ENCODE measurements at regions not wholly inside any gene's neighbourhood (a gene's known extent, or its start where the extent isn't known, plus 50 kb on each side); places are given as distances from the start of the nearest gene placed in this dataset.

DNA sequence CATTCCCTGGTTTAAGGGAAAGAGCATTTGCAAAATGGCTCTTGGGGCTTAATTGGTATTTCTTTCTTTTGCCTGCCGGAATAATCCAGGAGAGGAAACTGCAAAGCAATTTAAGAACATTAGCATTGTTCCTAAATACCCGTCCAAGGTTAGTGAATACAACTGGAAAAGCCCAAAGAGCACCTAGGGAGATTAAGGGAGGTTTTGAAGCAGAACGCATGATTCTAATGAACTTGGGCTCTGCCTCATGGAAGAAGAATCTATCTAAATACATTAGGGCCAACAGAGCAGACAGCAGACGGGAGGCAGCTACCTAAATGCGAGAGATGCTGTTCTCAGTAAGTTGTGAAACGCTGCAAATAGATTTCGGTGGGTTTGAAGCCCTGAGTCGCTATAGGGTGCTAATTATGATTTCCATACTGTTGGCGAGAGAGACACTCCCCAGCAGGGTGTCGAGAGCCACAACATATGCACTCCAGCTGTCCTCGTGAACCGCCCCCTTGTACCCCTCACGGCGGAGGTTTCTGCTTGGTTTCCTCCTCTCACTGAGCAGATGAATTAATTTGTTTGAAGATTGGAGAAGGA lies 326.7 kb upstream of the CAMK1G start:
- FAIRE-seq, result no peak
- no peak for DNase-seq (ENCODE audit: low spot score in 2 of 2)

- DNase-seq (ENCODE audit: low spot score in 2 of 2) (no peak), FAIRE-seq (no peak)
Measured at GRCh38 chr1:209257454-209257853, 326.1 kb upstream of the CAMK1G start.

GRCh38 chr1:209260136-209260535 lies 323.4 kb upstream of the CAMK1G start:
- DNase-seq (ENCODE audit: low spot score in 2 of 2), result no peak
- FAIRE-seq, result no peak

- DNase-seq (ENCODE audit: low spot score in 2 of 2), result no peak
Measured at GRCh38 chr1:209262631-209263030, 320.9 kb upstream of the CAMK1G start.

GRCh38 chr1:209265301-209265700 lies 318.2 kb upstream of the CAMK1G start:
- no peak for DNase-seq (ENCODE audit: low spot score in 2 of 2)
- no peak for FAIRE-seq

More at GRCh38 chr1:209262631-209263030, 320.9 kb upstream of the CAMK1G start:
- no peak for FAIRE-seq

DNA sequence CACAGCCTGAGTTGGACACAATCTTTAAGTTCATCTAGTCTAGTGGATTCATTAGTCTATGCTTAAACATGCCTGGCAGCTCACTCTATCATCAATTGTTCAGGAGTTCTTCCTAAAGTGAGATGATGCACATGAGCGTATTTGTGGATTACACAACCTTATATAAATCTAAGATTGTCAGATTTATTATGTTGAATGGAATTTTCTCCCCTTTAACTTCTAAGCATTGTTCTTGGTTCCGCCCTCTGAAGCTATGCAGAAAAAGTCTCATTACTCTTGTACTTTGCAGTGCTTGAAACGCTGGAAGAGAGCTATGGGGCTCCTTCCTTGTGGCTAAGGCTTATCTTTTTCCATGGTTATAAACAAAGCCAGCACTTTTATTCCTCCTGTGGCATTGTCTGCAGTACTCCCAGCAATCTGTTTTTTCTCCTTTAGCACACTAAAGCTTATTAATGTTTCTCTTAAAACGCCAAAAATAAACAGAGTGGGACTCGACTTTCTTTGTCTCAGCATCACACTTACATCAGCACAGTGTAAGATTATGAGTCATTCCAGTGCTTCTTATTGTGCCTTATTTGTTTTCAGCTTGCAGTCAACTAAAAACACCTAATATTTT lies 316.8 kb upstream of the CAMK1G start:
- FAIRE-seq (no peak), DNase-seq (ENCODE audit: low spot score in 2 of 2) (peak in 1 of 2 donors; percentile 5)

DNA sequence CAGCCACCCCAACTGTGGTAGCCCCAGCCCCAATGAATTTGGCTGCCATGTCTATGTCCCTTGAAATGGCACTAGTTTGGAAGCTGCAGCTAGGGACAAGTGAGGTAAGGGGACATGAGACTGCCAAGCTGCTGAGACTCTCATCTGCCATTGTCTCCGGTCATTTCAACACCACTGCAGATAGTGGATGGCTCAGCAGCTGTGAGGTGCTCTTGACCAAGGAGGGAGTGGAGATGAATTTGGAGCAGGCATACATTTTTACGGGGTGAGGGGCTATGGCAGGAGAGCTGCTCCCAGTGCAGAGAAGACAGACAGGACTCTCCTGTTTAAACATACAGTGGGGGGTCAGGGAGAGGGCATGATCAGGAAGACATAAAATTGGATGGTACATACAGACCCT lies 315.5 kb upstream of the CAMK1G start:
- no peak for FAIRE-seq

GRCh38 chr1:209268479-209268878 lies 315.0 kb upstream of the CAMK1G start:
- DNase-seq (ENCODE audit: low spot score in 2 of 2) (no peak), FAIRE-seq (no peak)

More for the DNA sequence above, 315.5 kb upstream of the CAMK1G start:
- DNase-seq (ENCODE audit: low spot score in 2 of 2), result no peak

GRCh38 chr1:209276321-209276720 lies 307.2 kb upstream of the CAMK1G start:
- no peak for DNase-seq (ENCODE audit: low spot score in 2 of 2)
- no peak for FAIRE-seq

DNA sequence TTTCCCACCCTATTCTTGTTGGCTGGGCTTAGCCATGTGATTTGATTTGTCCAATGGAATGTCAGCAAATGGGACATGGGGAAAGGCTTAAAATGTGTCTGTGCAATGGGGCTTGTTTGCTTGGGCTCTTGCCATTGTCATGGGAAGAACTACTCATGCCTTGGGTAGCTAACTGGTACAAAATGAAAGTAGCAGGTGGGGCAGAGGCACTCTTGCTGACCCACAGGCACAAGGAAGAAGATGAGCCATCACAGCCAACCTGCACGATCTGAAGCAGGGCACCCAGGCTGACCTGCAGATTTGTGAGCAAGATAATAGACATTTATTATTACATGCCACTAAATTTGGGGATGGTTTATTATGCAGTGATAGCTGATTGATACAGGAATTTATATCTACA lies 305.9 kb upstream of the CAMK1G start:
- no peak for FAIRE-seq
- no peak for DNase-seq (ENCODE audit: low spot score in 2 of 2)

- DNase-seq (ENCODE audit: low spot score in 2 of 2) (no peak), FAIRE-seq (no peak)
Measured at GRCh38 chr1:209291715-209292114, 291.8 kb upstream of the CAMK1G start.

- DNase-seq (ENCODE audit: low spot score in 2 of 2) (no peak), FAIRE-seq (no peak)
Measured at GRCh38 chr1:209302779-209303568, 280.5 kb upstream of the CAMK1G start.

DNA sequence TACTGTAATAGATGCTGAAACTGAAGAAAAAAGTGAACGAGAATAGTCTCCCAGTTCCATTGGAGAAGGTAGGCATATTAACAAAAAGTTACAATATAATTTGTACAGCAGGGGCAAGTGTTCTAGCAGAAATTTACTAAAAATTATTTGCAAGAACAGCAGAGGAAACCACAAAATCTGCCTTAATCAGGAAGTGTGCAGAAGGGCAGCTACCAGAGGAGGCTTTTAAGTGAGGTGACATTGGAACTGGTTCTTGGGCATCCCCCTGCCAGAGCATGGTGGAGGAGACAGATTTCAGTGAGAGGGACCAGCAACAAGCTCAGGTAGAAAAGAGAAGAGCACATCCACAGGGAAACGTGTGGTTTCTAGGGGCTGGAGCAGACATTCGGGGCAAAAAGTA lies 279.3 kb upstream of the CAMK1G start:
- no peak for FAIRE-seq
- no peak for DNase-seq (ENCODE audit: low spot score in 2 of 2)

DNA sequence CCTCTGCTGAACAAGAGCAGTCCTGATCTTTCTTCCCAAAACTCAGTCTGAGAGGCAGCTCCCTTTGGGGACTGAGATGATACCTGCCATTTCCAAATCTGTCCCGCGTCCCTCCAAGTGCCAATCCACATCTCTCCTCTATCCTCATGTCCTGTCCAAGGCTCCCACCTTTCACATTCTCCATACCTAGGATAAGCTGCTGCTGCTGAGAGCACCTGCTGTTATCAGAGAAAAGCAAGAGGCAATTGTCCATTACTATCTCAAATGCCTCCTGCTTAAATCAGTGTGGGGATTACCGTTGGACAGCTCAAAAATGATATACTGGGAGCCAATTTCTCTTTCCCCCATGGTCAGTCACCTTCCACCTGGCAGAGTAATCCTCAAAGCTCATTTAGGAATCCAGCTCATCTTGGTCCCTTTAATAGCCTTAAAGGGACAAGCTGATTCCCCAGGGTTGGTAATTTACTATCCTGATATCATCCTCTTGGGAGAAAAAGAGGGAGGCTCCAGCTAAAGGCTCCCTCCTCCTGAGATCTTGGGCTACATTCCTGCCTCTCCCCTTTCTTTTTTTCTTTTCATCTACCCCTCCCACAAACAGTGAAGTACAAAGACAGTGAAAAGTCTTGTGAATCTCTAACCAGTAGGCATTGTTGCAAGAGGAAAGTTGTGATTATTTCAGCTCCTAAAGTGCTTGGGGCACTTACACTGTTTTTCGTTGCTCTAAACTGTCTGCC lies 278.1 kb upstream of the CAMK1G start:
- DNase-seq (ENCODE audit: low spot score in 2 of 2) (no peak), FAIRE-seq (no peak)

GRCh38 chr1:209307846-209308245 lies 275.7 kb upstream of the CAMK1G start:
- no peak for FAIRE-seq
- DNase-seq (ENCODE audit: low spot score in 2 of 2), result no peak

GRCh38 chr1:209309198-209309597 lies 274.3 kb upstream of the CAMK1G start:
- DNase-seq (ENCODE audit: low spot score in 2 of 2) (no peak), FAIRE-seq (no peak)

- no peak for FAIRE-seq
- DNase-seq (ENCODE audit: low spot score in 2 of 2), result no peak
Measured at GRCh38 chr1:209311770-209312169, 271.7 kb upstream of the CAMK1G start.

- DNase-seq (ENCODE audit: low spot score in 2 of 2) (no peak), FAIRE-seq (no peak)
Measured at GRCh38 chr1:209316929-209317328, 266.6 kb upstream of the CAMK1G start.

DNA sequence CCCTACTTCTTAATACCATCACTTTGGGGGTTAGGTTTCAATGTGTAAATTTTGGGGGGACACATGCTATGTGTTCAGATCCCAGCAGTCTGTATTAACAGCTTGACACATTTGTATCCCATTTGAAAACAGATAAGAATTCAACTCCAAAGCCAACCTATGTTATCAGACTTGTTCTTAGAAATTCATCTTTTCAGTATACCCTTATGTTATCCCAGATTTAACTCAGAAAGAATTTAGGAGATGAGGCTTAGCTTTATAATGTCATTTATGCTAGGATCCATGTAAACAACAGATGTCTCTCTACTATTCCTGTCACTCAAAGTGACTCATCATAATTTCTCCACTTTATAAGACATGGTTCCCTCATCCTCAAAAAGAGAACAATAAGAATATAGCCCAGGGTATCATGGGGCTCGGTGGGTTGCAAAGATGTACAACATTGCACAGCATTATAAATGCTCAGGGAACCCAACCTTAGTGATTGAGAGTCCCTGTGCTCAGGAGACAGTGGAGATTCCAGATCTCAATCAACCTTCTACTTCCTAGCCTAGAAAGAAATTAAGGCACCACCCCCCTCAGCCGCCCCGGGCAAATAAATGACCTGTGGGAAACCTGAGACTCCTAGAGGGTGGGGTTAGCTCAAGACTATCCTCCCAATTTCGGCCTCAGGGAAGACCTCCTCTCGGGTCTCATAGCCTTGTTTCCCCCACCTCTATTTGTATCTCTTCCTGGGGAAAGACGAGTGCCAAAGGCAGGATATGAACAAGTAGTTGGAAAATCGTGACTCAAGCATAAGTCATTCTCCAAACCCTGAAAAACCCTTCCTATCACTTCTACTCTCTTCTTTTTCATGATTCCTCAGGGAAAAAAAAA lies 265.1 kb upstream of the CAMK1G start:
- FAIRE-seq, result no peak
- peak in 1 of 2 donors; percentile 19 for DNase-seq (ENCODE audit: low spot score in 2 of 2)

DNA sequence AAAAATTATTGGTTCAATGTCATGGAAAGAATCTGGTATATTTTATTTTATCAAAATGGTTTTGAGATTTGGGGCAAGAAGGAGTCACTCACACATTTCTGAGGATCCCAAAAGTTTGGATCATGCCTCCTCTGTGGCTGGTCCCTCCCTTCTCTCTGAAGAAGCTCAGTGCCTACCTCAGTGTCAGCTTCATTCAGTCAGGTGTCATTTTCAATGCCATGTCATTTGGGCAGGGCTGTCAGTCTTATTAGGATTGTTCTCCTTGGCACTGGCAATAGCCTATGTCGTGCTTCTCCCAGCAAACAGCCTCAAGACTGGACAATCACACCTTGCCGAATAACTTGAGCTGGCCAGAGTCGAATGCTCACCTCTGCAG lies 264.5 kb upstream of the CAMK1G start:
- DNase-seq (ENCODE audit: low spot score in 2 of 2), result no peak
- FAIRE-seq, result no peak
